HAP-1 (cell line): ENCODE measurements at regions not wholly inside any gene's neighbourhood (a gene's known extent, or its start where the extent isn't known, plus 50 kb on each side); places are given as distances from the start of the nearest gene placed in this dataset.

Experiments used
- DNase-seq, 2 experiments: peaks; one replicate each; pipeline ENCODE4 v3.0.0-alpha.2; 2016 to 2020; ENCODE audit warnings: low spot score in 2 of 2
- H3K27me3 ChIP-seq: fragments of 250-450 bp; sonication (Bioruptor Pico); 2 replicates; pipeline ENCODE4 v1.5.1; 2020; ENCODE audit warnings: low read depth, mild to moderate bottlenecking, moderate library complexity
- H3K36me3 ChIP-seq: fragments of 250-450 bp; sonication (Bioruptor Pico); replicated peaks from 2 replicates; pipeline ENCODE4 v1.5.1; 2020; ENCODE audit warnings: mild to moderate bottlenecking
- H3K4me1 ChIP-seq: fragments of 250-450 bp; sonication (Bioruptor Pico); 2 replicates; pipeline ENCODE4 v1.5.1; 2020; ENCODE audit warnings: mild to moderate bottlenecking
- H3K4me3 ChIP-seq: fragments of 250-450 bp; sonication (Bioruptor Pico); 2 replicates; pipeline ENCODE4 v1.5.1; 2020; ENCODE audit warnings: mild to moderate bottlenecking, moderate library complexity
- H3K9me3 ChIP-seq: fragments of 250-450 bp; sonication (Bioruptor Pico); 2 replicates; pipeline ENCODE4 v1.5.1; 2020; ENCODE audit warnings: mild to moderate bottlenecking, moderate library complexity
- in situ Hi-C: fragments of 300-500 bp; cut with MboI; formaldehyde crosslinking; loops from 3 replicates; pipeline ENCODE4 v1.14.3; 2020; ENCODE audit warnings: low sequenced_read_pairs, inconsistent platforms, mixed read lengths

- no peaks in the 10 kb centered on the region for H3K36me3 ChIP-seq
- no peaks in the 10 kb centered on the region for H3K4me1 ChIP-seq
- in situ Hi-C loops, result no loop called here
- no peaks in the 10 kb centered on the region for H3K9me3 ChIP-seq
- DNase-seq, result no peak
- H3K4me3 ChIP-seq, result no peak overlapping the region
- H3K27me3 ChIP-seq, result no peaks in the 10 kb centered on the region
Observed at GRCh38 chr15:93664213-93664956, 567.0 kb upstream of the MCTP2 start.

DNA sequence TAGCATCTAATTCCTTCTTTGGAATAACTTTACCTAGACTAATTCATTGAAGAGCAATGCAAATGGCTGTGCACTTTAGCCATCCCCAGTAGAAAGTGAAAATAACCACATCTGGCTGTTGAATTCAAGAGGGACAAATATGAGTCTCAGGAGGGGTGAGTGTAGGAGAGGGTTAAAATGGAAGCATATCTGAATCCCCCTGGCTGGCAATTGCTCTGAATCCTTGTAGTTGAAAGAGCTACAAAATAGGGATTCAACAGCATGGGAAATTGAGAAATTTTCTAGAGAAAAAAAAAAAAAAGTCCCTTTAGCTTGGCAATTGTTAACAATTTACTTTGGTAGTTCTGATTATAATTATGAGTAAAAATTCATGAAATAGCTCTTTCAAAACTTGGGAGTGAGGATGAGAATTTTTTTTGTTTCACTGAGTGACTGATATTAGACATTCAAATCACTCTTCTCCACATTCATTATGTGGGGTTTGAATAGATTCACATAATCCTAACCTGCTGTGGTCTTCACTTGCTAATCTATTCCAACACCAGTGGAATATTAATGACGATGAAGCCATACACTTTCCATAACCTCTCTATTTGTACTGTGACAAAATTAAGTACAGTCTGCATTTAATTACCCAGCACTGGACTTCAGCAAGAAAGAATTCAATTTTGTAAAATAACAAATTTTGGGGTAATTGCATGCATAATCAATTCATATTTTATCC is 569.0 kb upstream of the MCTP2 start:
- Histone ChIP-seq H3K9me3 (no peaks in the 10 kb centered on the region), H3K36me3 (no peaks in the 10 kb centered on the region), H3K4me1 (no peaks in the 10 kb centered on the region), H3K4me3 (no peak overlapping the region), H3K27me3 (no peaks in the 10 kb centered on the region)
- DNase-seq, result no peak
- in situ Hi-C loops, result no loop called here

- H3K27me3 ChIP-seq, result no peaks in the 10 kb centered on the region
- H3K4me1 ChIP-seq, result no peaks in the 10 kb centered on the region
- H3K9me3 ChIP-seq, result no peaks in the 10 kb centered on the region
- DNase-seq, result no peak
- H3K4me3 ChIP-seq, result no peak overlapping the region
- no peaks in the 10 kb centered on the region for H3K36me3 ChIP-seq
- in situ Hi-C loops, result no loop called here
Observed at GRCh38 chr15:93658026-93658816, 569.2 kb upstream of the RGMA start.

- Histone ChIP-seq H3K9me3 (no peaks in the 10 kb centered on the region), H3K4me1 (no peaks in the 10 kb centered on the region), H3K27me3 (no peaks in the 10 kb centered on the region), H3K36me3 (no peaks in the 10 kb centered on the region), H3K4me3 (no peak overlapping the region)
- in situ Hi-C loops, result no loop called here
- no peak for DNase-seq
Observed at GRCh38 chr15:93656041-93656440, 567.0 kb upstream of the RGMA start.

- no peaks in the 10 kb centered on the region for H3K9me3 ChIP-seq
- H3K4me1 ChIP-seq, result no peaks in the 10 kb centered on the region
- no peak for DNase-seq
- H3K27me3 ChIP-seq, result no peaks in the 10 kb centered on the region
- H3K4me3 ChIP-seq, result no peak overlapping the region
- in situ Hi-C loops, result no loop called here
- no peaks in the 10 kb centered on the region for H3K36me3 ChIP-seq
Observed at GRCh38 chr15:93649691-93650235, 560.8 kb upstream of the RGMA start.

GRCh38 chr15:93646193-93646592 is 557.2 kb upstream of the RGMA start:
- Histone ChIP-seq H3K4me3 (no peak overlapping the region), H3K36me3 (no peaks in the 10 kb centered on the region), H3K27me3 (no peaks in the 10 kb centered on the region), H3K4me1 (no peaks in the 10 kb centered on the region), H3K9me3 (no peaks in the 10 kb centered on the region)
- DNase-seq, result no peak
- in situ Hi-C loops, result no loop called here

- no peaks in the 10 kb centered on the region for H3K27me3 ChIP-seq
- H3K36me3 ChIP-seq, result no peaks in the 10 kb centered on the region
- in situ Hi-C loops, result no loop called here
- no peak overlapping the region for H3K4me3 ChIP-seq
- H3K9me3 ChIP-seq, result no peaks in the 10 kb centered on the region
- DNase-seq, result no peak
- no peaks in the 10 kb centered on the region for H3K4me1 ChIP-seq
Observed at GRCh38 chr15:93645594-93645993, 556.6 kb upstream of the RGMA start.

GRCh38 chr15:93644595-93644994 is 555.6 kb upstream of the RGMA start:
- Histone ChIP-seq H3K4me1 (no peaks in the 10 kb centered on the region), H3K27me3 (no peaks in the 10 kb centered on the region), H3K36me3 (no peaks in the 10 kb centered on the region), H3K9me3 (no peaks in the 10 kb centered on the region), H3K4me3 (no peak overlapping the region)
- in situ Hi-C loops, result no loop called here
- no peak for DNase-seq

DNA sequence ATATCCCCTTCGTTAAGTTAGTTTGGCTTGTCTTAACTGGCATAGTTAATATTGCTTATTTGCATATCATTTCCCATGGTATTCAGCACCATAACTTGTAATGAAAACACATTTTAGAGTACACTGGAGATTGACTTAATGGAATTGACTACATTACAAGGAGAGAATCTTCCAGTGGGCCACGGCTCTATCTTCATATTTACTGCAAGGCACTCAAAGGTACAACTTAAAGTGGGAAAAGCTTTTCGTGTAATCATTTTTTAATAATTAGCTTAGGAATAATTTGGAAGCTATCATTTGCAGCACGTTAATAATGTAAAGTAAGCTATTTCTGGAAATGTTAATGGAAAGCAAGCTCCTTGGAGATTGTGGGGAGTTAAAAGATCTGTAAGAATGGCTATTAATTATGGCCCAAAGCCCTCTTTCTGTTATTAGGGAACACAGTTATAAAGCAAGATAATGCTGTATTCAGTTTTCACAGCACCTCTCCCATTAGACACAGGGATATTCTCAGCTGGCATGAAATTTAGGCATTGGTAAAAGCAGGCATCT is 551.5 kb upstream of the RGMA start:
- in situ Hi-C loops, result no loop called here

DNA sequence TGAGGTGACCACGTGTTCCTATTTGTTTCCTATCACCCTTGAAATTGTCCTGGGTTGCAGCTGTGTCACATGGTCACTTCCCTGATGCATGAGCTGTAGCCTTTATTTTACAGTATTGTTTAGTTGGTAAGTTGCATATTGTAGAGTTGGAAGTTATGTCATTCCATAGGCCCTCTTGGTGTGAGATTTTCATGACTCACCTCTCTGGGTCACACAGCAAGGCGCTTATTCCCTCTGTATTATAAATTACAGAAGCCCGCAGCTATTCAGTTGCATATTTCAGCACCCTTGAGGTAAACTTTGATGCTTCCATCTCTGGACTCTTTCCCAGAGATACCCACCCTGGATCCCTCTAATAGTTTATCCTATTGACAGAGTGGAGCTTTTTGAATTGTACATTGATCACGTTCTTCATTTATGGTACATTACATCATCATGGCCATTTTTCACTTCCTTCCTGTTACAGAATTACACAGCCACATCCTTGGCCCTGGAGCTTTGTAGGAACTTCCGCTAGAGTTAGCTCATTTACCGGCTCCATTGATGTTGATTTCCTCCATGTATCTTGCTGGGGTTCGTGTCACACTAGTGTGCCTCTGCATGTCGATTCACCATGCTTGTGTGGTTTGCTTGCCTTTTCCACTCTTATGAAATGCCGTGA is 543.1 kb upstream of the RGMA start:
- H3K36me3 ChIP-seq, result no peaks in the 10 kb centered on the region
- H3K4me1 ChIP-seq, result no peaks in the 10 kb centered on the region
- in situ Hi-C loops, result no loop called here
- no peak for DNase-seq
- H3K4me3 ChIP-seq, result no peak overlapping the region
- H3K27me3 ChIP-seq, result no peaks in the 10 kb centered on the region
- H3K9me3 ChIP-seq, result no peaks in the 10 kb centered on the region

More for the DNA sequence above, 551.5 kb upstream of the RGMA start:
- Histone ChIP-seq H3K27me3 (no peaks in the 10 kb centered on the region), H3K36me3 (no peaks in the 10 kb centered on the region), H3K9me3 (no peaks in the 10 kb centered on the region), H3K4me1 (no peaks in the 10 kb centered on the region), H3K4me3 (no peak overlapping the region)
- DNase-seq, result no peak

- Histone ChIP-seq H3K36me3 (no peaks in the 10 kb centered on the region), H3K9me3 (no peaks in the 10 kb centered on the region), H3K4me3 (no peak overlapping the region), H3K27me3 (no peaks in the 10 kb centered on the region), H3K4me1 (no peaks in the 10 kb centered on the region)
- no peak for DNase-seq
- in situ Hi-C loops, result no loop called here
Observed at GRCh38 chr15:93619597-93619996, 530.6 kb upstream of the RGMA start.

- no peaks in the 10 kb centered on the region for H3K27me3 ChIP-seq
- no peak for DNase-seq
- in situ Hi-C loops, result no loop called here
- no peaks in the 10 kb centered on the region for H3K4me1 ChIP-seq
- H3K36me3 ChIP-seq, result no peaks in the 10 kb centered on the region
- no peaks in the 10 kb centered on the region for H3K9me3 ChIP-seq
- H3K4me3 ChIP-seq, result no peak overlapping the region
Observed at GRCh38 chr15:93617443-93617842, 528.4 kb upstream of the RGMA start.

DNA sequence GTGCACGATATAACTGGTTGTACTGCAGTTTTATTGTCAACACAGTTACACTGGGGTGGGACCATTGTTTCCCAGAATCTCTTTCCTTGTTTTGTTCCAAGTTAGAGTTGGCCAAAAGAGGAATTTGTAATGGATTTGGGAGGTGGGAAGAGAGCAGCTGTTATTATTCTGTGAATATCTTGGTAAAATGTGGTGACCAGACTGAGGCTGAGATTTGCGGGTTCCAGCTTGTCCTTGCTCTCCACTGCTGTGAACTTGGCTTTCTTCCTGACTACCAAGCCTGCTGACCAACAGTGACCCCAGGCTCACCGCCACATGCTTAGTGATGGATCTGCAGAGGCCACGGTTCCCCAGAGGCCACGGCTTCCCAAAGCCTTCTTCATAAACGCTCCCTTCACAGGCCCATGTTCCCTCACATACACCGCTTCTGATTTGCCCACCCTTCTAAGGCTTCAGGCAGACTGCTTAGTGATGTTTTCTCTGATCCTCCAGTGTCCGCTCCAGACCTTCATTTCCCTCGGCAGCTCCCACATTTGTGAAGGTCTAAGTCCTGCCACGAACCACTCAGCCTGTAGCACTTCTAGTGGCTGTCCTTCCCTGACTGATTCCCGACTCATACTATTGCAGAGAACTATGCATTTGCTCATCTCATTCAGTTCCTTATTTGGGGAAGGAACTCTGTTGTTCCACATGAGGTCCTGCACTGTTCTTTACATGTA is 525.5 kb upstream of the RGMA start:
- no peak for DNase-seq
- no peaks in the 10 kb centered on the region for H3K27me3 ChIP-seq
- no peaks in the 10 kb centered on the region for H3K36me3 ChIP-seq
- no peaks in the 10 kb centered on the region for H3K4me1 ChIP-seq
- in situ Hi-C loops, result no loop called here
- no peaks in the 10 kb centered on the region for H3K9me3 ChIP-seq
- H3K4me3 ChIP-seq, result no peak overlapping the region
